Caco-2 (cell line): ENCODE measurements at regions not wholly inside any gene's neighbourhood (a gene's known extent, or its start where the extent isn't known, plus 50 kb on each side); places are given as distances from the start of the nearest gene placed in this dataset.

ENCODE experiments used
- BruUV-seq: library from RNA; stranded (reverse); fragments of 400-500 nt; replicated peaks from 2 replicates; lab custom pipeline; 2021; lab: Mats Ljungman, UMichigan
- CTCF ChIA-PET: fragments of 300-600 bp; sonication (Branson Sonifier 250); formaldehyde crosslinking; loops from one replicate; lab custom pipeline; 2022; ENCODE audit warnings: antibody characterized with exemption; lab: Charles Lee
- POLR2A ChIA-PET: fragments of 300-600 bp; sonication (Branson Sonifier 250); formaldehyde crosslinking; loops from one replicate; lab custom pipeline; 2022; ENCODE audit warnings: antibody characterized with exemption; lab: Charles Lee
- DNase-seq, 2 experiments: peaks; one replicate each; pipeline versions ENCODE4 v3.0.0 to v3.0.0-alpha.2; 2020 to 2022
- H3K27me3 ChIP-seq: replicated peaks from 2 replicates; pipeline ENCODE4 v1.6.0; 2011; ENCODE audit warnings: low read length; ENCODE audit not compliant: control insufficient read depth, insufficient read depth
- H3K36me3 ChIP-seq: 2 replicates; pipeline ENCODE4 v1.5.1; 2011; ENCODE audit warnings: low read length; ENCODE audit not compliant: control insufficient read depth, insufficient read depth
- H3K4me1 ChIP-seq: fragments of 250-450 bp; sonication (Bioruptor Pico); 2 replicates; pipeline ENCODE4 v1.5.1; 2020; ENCODE audit warnings: mild to moderate bottlenecking
- H3K4me3 ChIP-seq: 2 replicates; pipeline ENCODE4 v1.5.1; 2011; ENCODE audit warnings: low read depth, mild to moderate bottlenecking, control low read depth, low read length
- H3K9me3 ChIP-seq: fragments of 250-450 bp; sonication (Bioruptor Pico); 2 replicates; pipeline ENCODE4 v1.5.1; 2020; ENCODE audit warnings: mild to moderate bottlenecking, moderate library complexity
- H3K27ac Mint-ChIP-seq: one replicate; pipeline ENCODE4 v1.8.0; 2022; ENCODE audit warnings: mixed read lengths; ENCODE audit not compliant: unreplicated experiment
- H3K27me3 Mint-ChIP-seq: one replicate; pipeline ENCODE4 v1.8.0; 2022; ENCODE audit warnings: mixed read lengths; ENCODE audit not compliant: insufficient read depth, unreplicated experiment
- H3K36me3 Mint-ChIP-seq: one replicate; pipeline ENCODE4 v1.8.0; 2022; ENCODE audit warnings: mild to moderate bottlenecking, mixed read lengths; ENCODE audit not compliant: insufficient read depth, unreplicated experiment
- H3K4me1 Mint-ChIP-seq: one replicate; pipeline ENCODE4 v1.8.0; 2022; ENCODE audit warnings: low read depth, mixed read lengths; ENCODE audit not compliant: unreplicated experiment
- H3K4me3 Mint-ChIP-seq: one replicate; pipeline ENCODE4 v1.8.0; 2022; ENCODE audit warnings: mild to moderate bottlenecking, moderate library complexity, mixed read lengths; ENCODE audit not compliant: unreplicated experiment
- H3K9me3 Mint-ChIP-seq: one replicate; pipeline ENCODE4 v1.8.0; 2022; ENCODE audit warnings: mixed read lengths; ENCODE audit not compliant: unreplicated experiment
- intact Hi-C: fragments of 100-400 bp; cut with micrococcal nuclease; formaldehyde crosslinking; loops from one replicate; pipeline ENCODE4 v1.10.0; 2022; ENCODE audit not compliant: unreplicated experiment
- TF ChIP-seq, protein P1 (sequence below), 2 experiments: fragments of 200-600 bp in 1 of 2; IDR thresholded peaks; 1 replicate in 1 of 2; 2 replicates in 1 of 2; pipeline versions ENCODE4 v1.5.1 to v1.8.0; 2011 to 2022; ENCODE audit warnings: antibody characterized with exemption in 1 of 2, control low read depth in 1 of 2, inconsistent platforms in 1 of 2, low read depth in 1 of 2, low read length in 1 of 2, mild to moderate bottlenecking in 1 of 2, moderate library complexity in 1 of 2; ENCODE audit not compliant: insufficient read depth in 1 of 2, severe bottlenecking in 1 of 2, unreplicated experiment in 1 of 2

- H3K36me3 Mint-ChIP-seq, result no peaks in the 10 kb centered on the region
- no peaks in the 10 kb centered on the region for H3K4me1 Mint-ChIP-seq
- DNase-seq, result no peak
- Histone ChIP-seq H3K4me1 (no peaks in the 10 kb centered on the region), H3K4me3 (no peak overlapping the region), H3K27me3 (no peaks in the 10 kb centered on the region), H3K9me3 (no peaks in the 10 kb centered on the region), H3K36me3 (no peaks in the 10 kb centered on the region)
- no peak overlapping the region for H3K4me3 Mint-ChIP-seq
- CTCF ChIA-PET, result no interaction called here
- H3K27me3 Mint-ChIP-seq, result no peaks in the 10 kb centered on the region
- intact Hi-C loops, result no loop called here
- no peaks in the 10 kb centered on the region for H3K9me3 Mint-ChIP-seq
- TF ChIP-seq, protein P1, sequence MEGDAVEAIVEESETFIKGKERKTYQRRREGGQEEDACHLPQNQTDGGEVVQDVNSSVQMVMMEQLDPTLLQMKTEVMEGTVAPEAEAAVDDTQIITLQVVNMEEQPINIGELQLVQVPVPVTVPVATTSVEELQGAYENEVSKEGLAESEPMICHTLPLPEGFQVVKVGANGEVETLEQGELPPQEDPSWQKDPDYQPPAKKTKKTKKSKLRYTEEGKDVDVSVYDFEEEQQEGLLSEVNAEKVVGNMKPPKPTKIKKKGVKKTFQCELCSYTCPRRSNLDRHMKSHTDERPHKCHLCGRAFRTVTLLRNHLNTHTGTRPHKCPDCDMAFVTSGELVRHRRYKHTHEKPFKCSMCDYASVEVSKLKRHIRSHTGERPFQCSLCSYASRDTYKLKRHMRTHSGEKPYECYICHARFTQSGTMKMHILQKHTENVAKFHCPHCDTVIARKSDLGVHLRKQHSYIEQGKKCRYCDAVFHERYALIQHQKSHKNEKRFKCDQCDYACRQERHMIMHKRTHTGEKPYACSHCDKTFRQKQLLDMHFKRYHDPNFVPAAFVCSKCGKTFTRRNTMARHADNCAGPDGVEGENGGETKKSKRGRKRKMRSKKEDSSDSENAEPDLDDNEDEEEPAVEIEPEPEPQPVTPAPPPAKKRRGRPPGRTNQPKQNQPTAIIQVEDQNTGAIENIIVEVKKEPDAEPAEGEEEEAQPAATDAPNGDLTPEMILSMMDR (IDR thresholded peaks at IDR 0.05; ENCODE audit: insufficient read depth in 1 of 2, low read depth in 1 of 2, low read length in 1 of 2, severe bottlenecking in 1 of 2, unreplicated experiment in 1 of 2), result no peak
- no TSS peak for BruUV-seq
- POLR2A ChIA-PET, result no interaction called here
- H3K27ac Mint-ChIP-seq, result no peak overlapping the region
Observed at GRCh38 chr4:136371231-136371630, 1161.1 kb downstream of the PCDH18 start.

GRCh38 chr4:136369073-136369472, 1163.2 kb downstream of the PCDH18 start:
- ChIA-PET POLR2A (no interaction called here), CTCF (no interaction called here)
- Histone ChIP-seq H3K27me3 (no peaks in the 10 kb centered on the region), H3K4me1 (no peaks in the 10 kb centered on the region), H3K9me3 (no peaks in the 10 kb centered on the region), H3K4me3 (no peak overlapping the region), H3K36me3 (no peaks in the 10 kb centered on the region)
- Mint-ChIP-seq H3K27me3 (no peaks in the 10 kb centered on the region), H3K4me3 (no peak overlapping the region), H3K27ac (no peak overlapping the region), H3K9me3 (no peaks in the 10 kb centered on the region), H3K36me3 (no peaks in the 10 kb centered on the region), H3K4me1 (no peaks in the 10 kb centered on the region)
- TF ChIP-seq, protein P1 (IDR thresholded peaks at IDR 0.05; ENCODE audit: insufficient read depth in 1 of 2, low read depth in 1 of 2, low read length in 1 of 2, severe bottlenecking in 1 of 2, unreplicated experiment in 1 of 2), result no peak
- no TSS peak for BruUV-seq
- intact Hi-C loops, result no loop called here
- DNase-seq, result no peak

- H3K9me3 ChIP-seq, result no peaks in the 10 kb centered on the region
- H3K4me1 ChIP-seq, result no peaks in the 10 kb centered on the region
- no peaks in the 10 kb centered on the region for H3K9me3 Mint-ChIP-seq
- no peak overlapping the region for H3K4me3 ChIP-seq
- H3K27me3 Mint-ChIP-seq, result no peaks in the 10 kb centered on the region
- H3K4me3 Mint-ChIP-seq, result no peak overlapping the region
- ChIA-PET POLR2A (no interaction called here), CTCF (no interaction called here)
- intact Hi-C loops, result no loop called here
- TF ChIP-seq, protein P1 (IDR thresholded peaks at IDR 0.05; ENCODE audit: insufficient read depth in 1 of 2, low read depth in 1 of 2, low read length in 1 of 2, severe bottlenecking in 1 of 2, unreplicated experiment in 1 of 2), result no peak
- no peaks in the 10 kb centered on the region for H3K27me3 ChIP-seq
- H3K27ac Mint-ChIP-seq, result no peak overlapping the region
- no peaks in the 10 kb centered on the region for H3K36me3 ChIP-seq
- DNase-seq, result no peak
- H3K4me1 Mint-ChIP-seq, result no peaks in the 10 kb centered on the region
- no TSS peak for BruUV-seq
- H3K36me3 Mint-ChIP-seq, result no peaks in the 10 kb centered on the region
Observed at GRCh38 chr4:136357556-136357955, 1174.7 kb downstream of the PCDH18 start.
